ENCODE measurements at regions not wholly inside any gene's neighbourhood (a gene's known extent, or its start where the extent isn't known, plus 50 kb on each side); places are given as distances from the start of the nearest gene placed in this dataset.
"Not testable (repeated sequence)": the region's sequence is repeated elsewhere in the genome, so short reads cannot be mapped to it uniquely, and the experiment has no call there.

- DNase-seq: no peak
Observed at GRCh38 chr16:82295290-82296201, 125.5 kb upstream of the MPHOSPH6 start.

DNA sequence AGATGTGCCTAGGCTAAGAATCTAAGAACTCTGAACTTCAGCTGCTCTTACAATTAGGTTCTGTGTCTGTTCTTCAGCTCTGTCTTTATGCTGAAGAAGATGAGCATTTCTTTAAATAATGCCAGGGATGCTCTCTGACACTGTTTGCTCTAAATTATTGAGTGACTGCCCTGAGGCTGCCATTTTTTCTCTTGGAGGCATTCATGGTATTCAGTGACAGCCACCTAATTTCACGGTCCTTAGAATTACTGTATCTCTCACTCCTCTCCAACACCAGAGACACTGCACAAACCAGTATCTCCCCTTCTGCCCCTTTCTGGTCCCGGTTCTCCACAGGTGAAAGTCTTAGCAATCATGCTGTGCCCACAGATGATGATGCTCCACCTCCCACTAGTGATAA, 123.6 kb upstream of the MPHOSPH6 start:
- DNase-seq: no peak

DNA sequence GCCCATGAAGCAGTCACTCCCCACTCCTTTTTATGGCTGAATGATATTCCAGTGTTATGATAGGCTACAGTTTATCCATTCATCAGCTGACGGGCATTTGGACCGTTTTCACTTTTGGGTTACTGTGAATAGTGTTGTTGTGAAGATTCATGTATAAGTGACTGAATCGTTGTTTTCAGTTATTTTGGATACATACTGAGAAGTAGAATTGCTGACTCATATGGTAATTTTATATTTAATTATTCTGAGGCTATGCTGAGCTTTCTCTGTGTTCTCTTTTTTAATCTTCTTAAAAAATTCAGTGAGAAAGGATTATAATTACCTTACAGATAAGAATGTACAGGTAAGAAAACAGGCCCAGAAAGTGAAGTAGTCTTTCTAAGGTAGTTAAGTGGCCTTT, 117.9 kb upstream of the MPHOSPH6 start:
- DNase-seq: no peak

DNA sequence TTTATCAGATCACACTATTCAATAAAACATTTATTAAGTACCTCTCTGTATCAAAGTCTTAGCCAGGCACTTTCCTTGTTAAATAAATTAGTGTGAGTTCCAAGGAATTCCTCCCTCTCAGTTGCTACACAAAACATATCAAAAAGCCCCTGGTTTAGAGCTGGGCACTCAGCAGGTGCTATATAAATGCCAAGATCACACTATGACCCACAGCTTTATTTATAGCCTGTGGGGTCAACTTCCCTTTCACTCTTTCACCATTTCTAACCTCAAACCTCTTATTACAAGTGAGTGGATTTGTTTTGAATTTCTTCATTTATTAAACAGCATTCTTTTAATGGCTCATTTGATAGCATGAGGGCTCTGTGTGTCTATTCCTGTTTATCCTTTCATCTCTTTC, 112.6 kb upstream of the MPHOSPH6 start:
- no peak for DNase-seq

DNA sequence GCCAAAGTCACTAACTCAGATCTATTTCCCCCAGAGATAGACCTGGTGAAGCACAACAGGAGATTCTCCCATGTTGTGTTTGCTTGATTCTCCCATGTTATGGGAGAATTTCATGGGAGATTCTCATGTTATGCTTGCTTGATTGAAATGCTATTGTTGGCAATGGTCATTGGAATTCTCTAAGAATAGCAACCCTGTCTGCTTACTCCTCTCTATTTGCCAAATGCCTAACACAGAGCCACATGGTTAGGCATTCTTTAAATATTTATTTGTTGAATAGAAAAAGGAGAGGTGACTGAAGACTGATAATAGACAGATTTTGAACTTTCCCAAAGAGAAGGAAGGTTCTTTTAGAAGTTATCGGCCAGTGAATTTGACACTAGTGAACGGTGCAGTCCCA, 111.5 kb upstream of the MPHOSPH6 start:
- DNase-seq: no peak

DNA sequence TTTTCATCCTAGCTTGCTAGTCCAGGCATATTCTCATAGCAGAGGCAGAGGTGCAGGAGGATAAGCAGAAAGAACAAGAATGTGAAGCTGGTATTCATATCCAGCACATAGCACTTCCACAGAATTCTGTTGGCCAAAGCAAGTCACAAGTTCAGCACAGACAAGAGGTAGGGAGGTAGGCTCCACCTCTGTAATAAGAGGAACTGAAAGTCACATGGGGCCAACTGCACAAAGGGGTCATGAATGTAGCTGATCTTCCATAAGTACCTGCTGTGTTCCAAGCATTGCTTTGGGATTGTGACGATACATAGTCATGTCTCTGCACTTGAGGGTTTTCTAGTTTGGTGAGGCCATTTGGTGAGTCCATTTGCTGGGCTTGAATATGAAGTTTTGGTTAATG, 110.8 kb upstream of the MPHOSPH6 start:
- DNase-seq: no peak

DNA sequence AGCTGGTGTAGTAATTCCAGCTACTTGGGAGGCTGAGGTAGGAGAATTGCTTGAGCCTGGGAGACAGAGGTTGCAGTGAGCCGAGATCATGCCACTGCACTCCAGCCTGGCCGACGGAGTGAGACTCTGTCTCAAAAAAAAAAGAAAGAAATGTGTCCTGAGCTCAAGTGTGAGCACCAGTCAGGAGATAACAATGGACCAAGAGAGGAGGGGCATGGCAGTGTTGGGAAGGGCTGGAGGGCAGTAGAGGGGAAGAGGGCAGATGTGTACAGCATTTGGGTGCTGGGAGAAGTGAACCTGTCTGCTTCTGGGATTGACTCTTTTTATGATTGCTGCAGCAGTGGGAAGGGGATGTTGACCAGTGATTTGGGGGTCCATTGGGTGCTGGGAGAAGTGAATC, 105.3 kb upstream of the MPHOSPH6 start:
- not testable (repeated sequence) for DNase-seq

DNA sequence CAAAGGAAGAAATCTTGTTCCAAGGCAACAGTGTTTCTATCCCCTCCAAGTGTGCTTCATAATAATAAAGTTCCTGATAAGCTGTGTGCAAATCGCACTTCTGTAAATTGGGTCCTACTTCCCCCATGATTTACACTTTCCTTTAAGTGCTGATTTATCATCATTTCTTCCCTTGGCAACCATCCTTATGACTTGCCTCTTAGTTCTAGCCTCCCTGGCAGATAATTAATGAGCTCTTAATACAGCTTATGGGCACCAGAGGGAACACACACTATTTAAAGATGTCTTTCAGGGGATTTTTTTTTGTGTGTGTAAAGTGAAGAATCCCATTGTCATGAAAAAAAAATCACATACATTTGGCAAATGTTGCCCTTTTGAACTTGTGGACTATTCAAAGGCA, 101.6 kb upstream of the MPHOSPH6 start:
- DNase-seq: no peak

DNA sequence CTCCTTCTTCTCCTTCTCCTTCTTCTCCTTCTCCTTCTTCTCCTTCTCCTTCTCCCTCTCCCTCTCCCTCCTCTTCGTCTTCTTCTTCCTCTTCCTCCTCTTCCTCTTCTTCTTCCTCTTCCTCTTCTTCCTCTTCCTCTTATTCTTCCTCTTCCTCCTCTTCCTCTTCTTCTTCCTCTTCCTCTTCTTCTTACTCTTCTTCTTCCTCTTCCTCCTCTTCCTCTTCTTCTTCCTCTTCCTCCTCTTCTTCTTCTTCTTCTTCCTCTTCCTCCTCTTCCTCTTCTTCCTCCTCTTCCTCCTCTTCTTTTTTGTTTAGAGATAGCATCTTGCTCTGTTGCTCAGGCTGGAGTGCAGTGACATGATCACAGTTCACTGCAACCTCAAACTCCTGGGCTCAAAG, 97.7 kb upstream of the MPHOSPH6 start:
- not testable (repeated sequence) for DNase-seq

DNA sequence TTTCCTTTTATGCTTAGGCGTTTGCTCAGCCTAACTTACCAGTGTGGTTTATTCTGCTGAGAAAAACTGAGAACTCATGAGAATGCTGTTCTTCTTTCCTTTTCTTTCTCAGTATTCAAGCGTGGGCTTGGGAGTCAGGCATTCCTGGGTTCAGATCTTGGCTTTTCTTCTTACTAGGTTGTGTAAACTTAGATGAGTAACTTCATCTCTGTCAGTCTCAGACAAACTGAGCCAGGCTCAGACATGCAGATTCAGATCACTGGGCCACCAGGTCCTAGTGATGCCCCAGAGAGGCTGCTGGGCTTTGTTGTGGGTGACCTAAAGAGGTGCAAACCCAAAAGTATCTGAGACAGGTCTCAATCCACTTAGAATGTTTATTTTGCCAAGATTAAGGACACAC, 95.8 kb upstream of the MPHOSPH6 start:
- no peak for DNase-seq

GRCh38 chr16:82264756-82265155, 94.7 kb upstream of the MPHOSPH6 start:
- DNase-seq: no peak

DNA sequence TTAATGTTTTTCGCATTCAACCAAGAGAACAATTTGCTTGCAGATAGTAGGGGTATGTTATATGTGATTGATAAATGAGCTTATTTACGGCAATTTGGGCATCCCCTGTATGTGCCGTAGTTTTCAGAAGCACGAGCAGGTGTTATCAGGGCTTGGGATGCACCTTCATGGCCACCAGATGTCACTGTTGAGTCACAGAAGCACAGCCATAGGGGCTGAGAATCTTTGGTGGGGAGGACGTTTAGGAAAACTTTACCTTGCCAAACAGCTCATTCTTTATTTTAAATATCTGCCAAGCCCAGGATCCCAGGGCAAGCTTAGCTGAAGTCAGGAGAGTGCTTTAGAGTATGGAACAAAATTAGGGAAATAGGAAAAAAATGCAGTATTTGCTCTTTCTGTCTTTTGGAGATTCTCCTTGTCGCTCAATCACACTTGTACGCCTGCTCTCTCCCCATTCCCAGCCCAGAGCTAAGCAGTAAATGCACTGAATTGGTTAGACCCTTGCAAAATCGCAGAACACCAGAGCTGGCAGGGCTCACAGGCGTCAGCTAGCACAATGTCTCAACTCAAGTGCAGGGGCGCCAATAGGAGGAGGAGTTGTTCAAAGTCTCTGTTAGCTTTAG, 93.6 kb upstream of the MPHOSPH6 start:
- peak; percentile 52 for DNase-seq

- DNase-seq: no peak
Observed at GRCh38 chr16:82262244-82262643, 92.2 kb upstream of the MPHOSPH6 start.

DNA sequence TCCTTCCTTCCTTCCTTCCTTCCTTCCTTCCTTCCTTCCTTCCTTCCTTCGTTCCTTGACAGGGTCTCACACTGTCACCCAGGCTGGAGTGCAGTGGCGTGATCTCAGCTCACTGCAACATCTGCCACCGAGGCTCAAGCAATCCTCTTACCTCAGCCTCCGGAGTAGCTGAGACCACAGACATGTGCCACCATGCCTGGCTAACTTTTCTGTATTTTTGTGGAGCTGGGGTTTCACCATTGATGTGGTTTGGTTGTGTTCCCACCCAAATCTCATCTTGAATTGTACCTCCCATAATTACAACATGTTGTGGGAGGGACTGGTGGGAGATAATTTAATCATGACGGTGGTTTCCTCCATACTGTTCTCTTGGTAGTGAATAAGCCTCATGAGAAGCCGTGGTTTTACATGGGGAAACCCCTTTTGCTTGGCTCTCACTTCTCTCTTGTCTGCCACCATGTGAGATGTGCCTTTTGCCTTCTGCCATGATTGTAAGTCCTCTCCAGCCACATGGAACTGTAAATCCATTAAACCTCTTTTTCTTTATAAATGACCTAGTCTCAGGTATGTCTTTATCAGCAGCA, 90.3 kb upstream of the MPHOSPH6 start:
- no peak for DNase-seq

- no peak for DNase-seq
Observed at GRCh38 chr16:82259731-82260130, 89.7 kb upstream of the MPHOSPH6 start.

DNA sequence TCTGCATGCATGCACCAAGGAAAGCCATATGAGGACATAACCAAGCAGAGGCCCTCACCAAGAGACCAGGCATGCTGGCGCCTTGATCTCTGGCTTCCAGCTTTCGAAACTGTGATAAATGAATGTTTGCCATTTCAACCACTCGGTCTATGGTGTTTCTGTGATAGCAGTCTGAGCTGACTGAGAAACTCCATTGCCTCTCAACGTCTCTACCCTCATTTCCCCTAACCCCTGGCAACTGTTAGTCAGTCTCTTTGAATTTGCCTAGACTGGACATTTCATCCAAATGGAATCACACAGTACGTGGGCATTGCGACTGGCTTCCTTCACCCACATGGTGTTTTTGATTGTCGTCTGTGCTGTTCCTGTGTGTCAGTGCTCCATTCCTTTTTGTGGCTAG, 88.0 kb upstream of the MPHOSPH6 start:
- no peak for DNase-seq

DNA sequence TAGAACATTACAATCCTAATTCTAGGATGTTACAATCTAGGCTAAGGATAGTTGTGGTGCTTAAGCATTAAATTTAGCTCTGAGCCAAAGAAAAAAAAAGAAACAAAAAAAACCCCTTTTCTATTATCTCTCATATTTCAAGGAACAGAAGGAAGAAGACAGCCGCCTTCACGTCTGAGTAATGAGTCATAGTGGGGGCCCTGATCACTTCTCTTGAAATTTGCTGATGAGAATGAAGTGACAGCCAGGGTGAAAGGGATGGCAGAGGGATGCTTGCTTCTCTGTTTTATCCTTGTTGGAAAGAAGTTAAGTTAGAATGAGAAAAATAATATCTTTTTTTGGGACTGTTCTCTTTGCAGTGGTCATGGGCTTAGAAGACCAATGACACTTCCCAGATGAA, 82.6 kb upstream of the MPHOSPH6 start:
- no peak for DNase-seq

DNA sequence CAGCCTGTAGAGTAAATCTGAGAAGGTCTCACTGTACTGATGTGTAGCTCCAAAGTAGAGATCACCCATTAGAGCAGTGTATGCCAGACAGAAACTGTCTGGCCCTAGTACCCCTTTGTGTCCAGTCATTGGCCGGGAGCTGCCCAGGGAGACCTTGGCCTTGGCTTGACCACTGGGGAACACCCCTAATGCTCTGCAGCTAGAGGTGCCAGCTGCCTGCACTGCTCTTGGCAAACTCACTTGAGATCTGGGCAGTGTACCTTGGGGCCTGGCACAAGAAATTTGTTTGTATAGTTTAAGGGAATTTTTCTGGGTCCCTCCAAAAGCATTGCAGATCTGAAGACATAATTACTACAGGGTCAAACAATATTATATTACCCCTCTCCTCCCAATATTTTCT, 78.7 kb upstream of the MPHOSPH6 start:
- DNase-seq: no peak

DNA sequence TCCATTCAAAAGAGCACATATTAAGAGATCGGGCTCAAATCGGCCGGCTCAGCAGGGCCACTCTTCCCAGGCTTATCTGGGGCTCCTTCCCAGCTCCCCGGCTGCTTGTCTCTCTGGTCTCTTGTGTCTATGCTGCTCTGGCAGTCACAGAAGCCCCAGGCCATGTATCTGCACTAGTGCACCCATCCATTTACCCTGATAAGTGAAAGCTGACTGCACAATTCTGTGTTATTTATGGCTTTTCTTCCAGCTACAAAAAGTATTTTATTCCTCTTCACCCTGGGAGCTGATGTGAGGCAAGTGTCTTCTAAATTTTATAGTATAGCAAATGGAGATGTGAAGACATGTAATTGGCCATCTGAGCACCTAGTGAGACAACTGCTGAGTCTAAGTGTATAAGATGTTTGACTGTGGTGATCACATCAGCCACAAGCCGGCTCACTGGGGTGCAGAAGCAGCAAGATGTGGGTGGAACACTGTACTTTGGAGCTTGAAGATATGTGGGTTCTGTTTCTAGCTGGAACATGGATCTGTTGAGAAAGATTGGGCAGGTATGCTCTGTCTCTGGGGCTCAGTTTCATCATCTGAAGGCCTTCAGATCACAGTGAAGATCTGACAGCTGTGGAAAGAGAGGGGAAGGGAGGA, 78.1 kb upstream of the MPHOSPH6 start:
- no peak for DNase-seq

GRCh38 chr16:82242201-82242600, 72.2 kb upstream of the MPHOSPH6 start:
- no peak for DNase-seq

GRCh38 chr16:82241469-82242052, 71.5 kb upstream of the MPHOSPH6 start:
- DNase-seq: no peak

GRCh38 chr16:82240111-82240510, 70.1 kb upstream of the MPHOSPH6 start:
- no peak for DNase-seq

DNA sequence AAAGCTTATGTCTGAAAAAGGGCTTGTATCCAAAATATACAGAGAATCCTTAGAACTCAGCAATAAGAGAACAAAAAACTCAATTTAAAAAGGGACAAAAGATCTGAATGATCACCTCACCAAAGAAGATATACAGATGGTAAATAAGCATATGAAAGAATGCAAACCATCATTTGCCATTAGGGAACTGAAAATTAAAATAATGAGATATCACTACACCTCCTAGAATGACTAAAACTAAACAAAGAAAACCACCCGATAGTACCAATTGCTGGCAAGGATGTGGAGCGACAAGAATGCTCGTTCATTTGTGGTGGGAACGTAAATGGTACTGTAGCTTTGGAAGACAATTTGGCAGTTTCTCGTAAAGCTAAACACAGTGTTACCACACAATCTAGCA, 66.9 kb upstream of the MPHOSPH6 start:
- no peak for DNase-seq
